ENCODE measurements at regions not wholly inside any gene's neighbourhood (a gene's known extent, or its start where the extent isn't known, plus 50 kb on each side); places are given as distances from the start of the nearest gene placed in this dataset.

- Histone ChIP-seq H3K9me3 (ENCODE audit: control insufficient read depth in 1 of 2, insufficient read depth in 1 of 2, low read depth in 1 of 2, low read length in 2 of 2) (no peaks in the 10 kb centered on the region), H4K20me1 (ENCODE audit: insufficient read depth) (no peaks in the 10 kb centered on the region), H3K79me2 (ENCODE audit: insufficient read depth, low read length) (no peaks in the 10 kb centered on the region), H3K27ac (ENCODE audit: low read depth, low read length) (no peak overlapping the region), H3K27me3 (ENCODE audit: insufficient read depth, low read length) (no peaks in the 10 kb centered on the region), H3K4me3 (replicated peaks in 1 of 2; ENCODE audit: low read depth in 1 of 2, low read length in 2 of 2) (no peak overlapping the region), H3K36me3 (ENCODE audit: control insufficient read depth in 1 of 2, insufficient read depth in 2 of 2, low read length in 2 of 2) (no peaks in the 10 kb centered on the region), H3K9ac (ENCODE audit: low read length) (no peak overlapping the region), H2AFZ (ENCODE audit: low read depth, low read length, poor library complexity, severe bottlenecking) (no peak overlapping the region), H3K4me1 (ENCODE audit: control insufficient read depth in 1 of 2, insufficient read depth in 2 of 2, low read length in 2 of 2) (no peaks in the 10 kb centered on the region), H3K9me2 (ENCODE audit: insufficient read depth) (no peaks in the 10 kb centered on the region), H3K4me2 (ENCODE audit: low read length) (no peak overlapping the region)
- ATAC-seq (no peak), DNase-seq (ENCODE audit: low read depth, low spot score) (no peak)
- POLR2A ChIA-PET: no interaction called here
- TF ChIP-seq FOSL1 (IDR thresholded peaks at IDR 0.05; ENCODE audit: low read depth): no peak
- no peak for TF ChIP-seq POLR2A (IDR thresholded peaks at IDR 0.05; ENCODE audit: borderline replicate concordance, extremely low read depth, insufficient read depth, insufficient read length)
- TF ChIP-seq CBX3 (IDR thresholded peaks at IDR 0.05; ENCODE audit: low read depth): no peak
- no peak for TF ChIP-seq EZH2 (IDR thresholded peaks at IDR 0.05)
- no peak for TF ChIP-seq SIN3A (IDR thresholded peaks at IDR 0.05; ENCODE audit: low read depth)
- TF ChIP-seq ZNF274 (IDR thresholded peaks at IDR 0.05; ENCODE audit: low read depth, low read length): no peak
- TF ChIP-seq CEBPB (IDR thresholded peaks at IDR 0.05; ENCODE audit: low read depth): no peak
- TF ChIP-seq SP1 (IDR thresholded peaks at IDR 0.05; ENCODE audit: low read depth): no peak
- no peak for TF ChIP-seq CTCF (IDR thresholded peaks at IDR 0.05 in 2 of 3, conservative IDR thresholded peaks at IDR 0.05 in 1 of 3; ENCODE audit: borderline replicate concordance in 1 of 3, insufficient read depth in 1 of 3, low read depth in 2 of 3, low read length in 2 of 3)
- TF ChIP-seq RAD21 (IDR thresholded peaks at IDR 0.05; ENCODE audit: low read depth): no peak
- CTCF ChIA-PET: no interaction called here
- BruUV-seq (replicated peaks): no TSS peak
- intact Hi-C loops (cut with micrococcal nuclease): no loop called here
- RAD21 ChIA-PET (ENCODE audit: low non-redundant PET in 1 of 2, low total read pairs in 2 of 2, uncharacterized antibody in 2 of 2, unreplicated experiment in 2 of 2): no interaction called here
Measured at GRCh38 chr2:147520817-147521216, 324.0 kb upstream of the ACVR2A start.

GRCh38 chr2:147519178-147519577, 325.7 kb upstream of the ACVR2A start:
- H3K27me3 ChIP-seq (ENCODE audit: insufficient read depth, low read length): no peaks in the 10 kb centered on the region
- ChIA-PET CTCF (no interaction called here), RAD21 (ENCODE audit: low non-redundant PET in 1 of 2, low total read pairs in 2 of 2, uncharacterized antibody in 2 of 2, unreplicated experiment in 2 of 2) (no interaction called here), POLR2A (no interaction called here)
- no peak overlapping the region for H3K4me3 ChIP-seq (replicated peaks in 1 of 2; ENCODE audit: low read depth in 1 of 2, low read length in 2 of 2)
- DNase-seq (ENCODE audit: low read depth, low spot score) (no peak), ATAC-seq (no peak)
- H3K4me1 ChIP-seq (ENCODE audit: control insufficient read depth in 1 of 2, insufficient read depth in 2 of 2, low read length in 2 of 2): no peaks in the 10 kb centered on the region
- H3K79me2 ChIP-seq (ENCODE audit: insufficient read depth, low read length): no peaks in the 10 kb centered on the region
- TF ChIP-seq POLR2AphosphoS5 (IDR thresholded peaks at IDR 0.05; ENCODE audit: low read depth, low read length): no peak
- no peak for TF ChIP-seq REST (IDR thresholded peaks at IDR 0.05; ENCODE audit: low read depth)
- no peak for TF ChIP-seq CTCF (IDR thresholded peaks at IDR 0.05 in 2 of 3, conservative IDR thresholded peaks at IDR 0.05 in 1 of 3; ENCODE audit: borderline replicate concordance in 1 of 3, insufficient read depth in 1 of 3, low read depth in 2 of 3, low read length in 2 of 3)
- TF ChIP-seq EZH2phosphoT487 (IDR thresholded peaks at IDR 0.05; ENCODE audit: borderline replicate concordance): no peak
- H3K36me3 ChIP-seq (ENCODE audit: control insufficient read depth in 1 of 2, insufficient read depth in 2 of 2, low read length in 2 of 2): no peaks in the 10 kb centered on the region
- H2AFZ ChIP-seq (ENCODE audit: low read depth, low read length, poor library complexity, severe bottlenecking): no peak overlapping the region
- H3K27ac ChIP-seq (ENCODE audit: low read depth, low read length): no peak overlapping the region
- no peak overlapping the region for H3K4me2 ChIP-seq (ENCODE audit: low read length)
- intact Hi-C loops (cut with micrococcal nuclease): no loop called here
- no peak overlapping the region for H3K9ac ChIP-seq (ENCODE audit: low read length)
- no peaks in the 10 kb centered on the region for H3K9me2 ChIP-seq (ENCODE audit: insufficient read depth)
- H3K9me3 ChIP-seq (ENCODE audit: control insufficient read depth in 1 of 2, insufficient read depth in 1 of 2, low read depth in 1 of 2, low read length in 2 of 2): no peaks in the 10 kb centered on the region
- H4K20me1 ChIP-seq (ENCODE audit: insufficient read depth): no peaks in the 10 kb centered on the region
- BruUV-seq (replicated peaks): no TSS peak
